ENCODE measurements at regions not wholly inside any gene's neighbourhood (a gene's known extent, or its start where the extent isn't known, plus 50 kb on each side); places are given as distances from the start of the nearest gene placed in this dataset.

DNA sequence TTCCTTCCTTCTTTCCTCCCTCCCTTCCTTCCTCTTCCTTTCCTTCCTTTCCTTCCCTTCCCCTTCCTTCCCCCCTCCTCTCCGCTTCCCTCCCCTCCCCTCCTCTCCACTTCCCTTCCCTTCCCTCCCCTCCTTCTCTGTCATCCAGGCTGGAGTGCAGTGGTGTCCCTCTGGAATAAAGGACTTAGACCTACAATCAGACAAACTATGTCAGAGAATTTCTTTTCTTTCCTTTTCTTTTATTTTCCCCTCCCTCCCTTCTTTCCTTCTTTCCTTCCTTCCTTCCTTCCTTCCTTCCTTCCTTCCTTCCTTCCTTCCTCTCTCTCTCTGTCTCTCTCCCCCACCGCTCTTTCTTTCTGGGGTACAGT lies 242.2 kb downstream of the GATA3 start:
- Histone ChIP-seq H3K4me3 (no peak overlapping the region), H3K27me3 (peaks cover 94% of the 10 kb centered on the region), H3K9me3 (ENCODE audit: low read depth) (no peaks in the 10 kb centered on the region), H3K36me3 (no peaks in the 10 kb centered on the region), H3K27ac (no peak overlapping the region), H3K4me1 (ENCODE audit: low read depth) (no peaks in the 10 kb centered on the region)
- DNase-seq (ENCODE audit: low read depth in 1 of 2, low spot score in 1 of 2): no peak
- TF ChIP-seq, protein P1, sequence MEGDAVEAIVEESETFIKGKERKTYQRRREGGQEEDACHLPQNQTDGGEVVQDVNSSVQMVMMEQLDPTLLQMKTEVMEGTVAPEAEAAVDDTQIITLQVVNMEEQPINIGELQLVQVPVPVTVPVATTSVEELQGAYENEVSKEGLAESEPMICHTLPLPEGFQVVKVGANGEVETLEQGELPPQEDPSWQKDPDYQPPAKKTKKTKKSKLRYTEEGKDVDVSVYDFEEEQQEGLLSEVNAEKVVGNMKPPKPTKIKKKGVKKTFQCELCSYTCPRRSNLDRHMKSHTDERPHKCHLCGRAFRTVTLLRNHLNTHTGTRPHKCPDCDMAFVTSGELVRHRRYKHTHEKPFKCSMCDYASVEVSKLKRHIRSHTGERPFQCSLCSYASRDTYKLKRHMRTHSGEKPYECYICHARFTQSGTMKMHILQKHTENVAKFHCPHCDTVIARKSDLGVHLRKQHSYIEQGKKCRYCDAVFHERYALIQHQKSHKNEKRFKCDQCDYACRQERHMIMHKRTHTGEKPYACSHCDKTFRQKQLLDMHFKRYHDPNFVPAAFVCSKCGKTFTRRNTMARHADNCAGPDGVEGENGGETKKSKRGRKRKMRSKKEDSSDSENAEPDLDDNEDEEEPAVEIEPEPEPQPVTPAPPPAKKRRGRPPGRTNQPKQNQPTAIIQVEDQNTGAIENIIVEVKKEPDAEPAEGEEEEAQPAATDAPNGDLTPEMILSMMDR (IDR thresholded peaks at IDR 0.05; ENCODE audit: low read depth, low read length): no peak

DNA sequence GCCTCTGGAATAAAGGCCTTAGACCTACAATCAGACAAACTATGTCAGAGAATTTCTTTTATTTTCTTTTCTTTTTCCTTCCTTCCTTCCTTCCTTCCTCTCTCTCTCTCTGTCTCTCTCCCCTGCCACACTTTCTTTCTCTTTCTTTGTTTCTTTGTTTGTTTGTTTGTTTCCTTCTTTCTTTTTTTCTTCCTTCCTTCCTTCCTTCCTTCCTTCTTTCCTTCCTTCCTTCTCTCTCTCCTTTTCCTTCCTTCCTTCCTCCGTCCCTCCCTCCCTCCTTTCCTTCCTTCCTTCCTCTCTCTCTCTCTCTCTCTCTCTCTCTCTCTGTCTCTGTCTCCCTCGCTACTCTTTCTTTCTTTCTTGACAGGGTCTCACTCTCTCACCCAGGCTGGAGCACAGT lies 242.6 kb downstream of the GATA3 start:
- H3K27ac ChIP-seq: no peak overlapping the region

DNA sequence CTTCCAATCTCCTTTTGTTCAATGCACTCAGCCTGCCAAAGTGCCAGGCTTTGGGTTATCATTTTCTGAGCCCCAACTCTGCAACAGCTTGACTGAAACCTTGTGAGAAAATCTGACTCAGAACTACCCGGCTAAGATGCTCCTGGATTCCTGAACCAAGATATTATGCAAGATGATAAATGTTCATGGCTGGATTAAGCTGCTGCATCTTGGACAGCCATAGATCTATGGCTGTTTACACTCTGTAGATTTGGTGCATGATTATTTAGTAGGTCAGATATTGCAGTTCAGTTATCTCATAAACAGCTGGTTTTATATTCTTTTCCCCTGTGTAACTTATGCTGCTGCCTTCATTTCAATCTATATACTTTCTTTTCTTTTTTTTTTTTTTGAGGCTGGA lies 243.5 kb downstream of the GATA3 start:
- TF ChIP-seq, protein P1 (IDR thresholded peaks at IDR 0.05; ENCODE audit: low read depth, low read length): no peak
- Histone ChIP-seq H3K4me3 (no peak overlapping the region), H3K4me1 (ENCODE audit: low read depth) (no peaks in the 10 kb centered on the region), H3K9me3 (ENCODE audit: low read depth) (no peaks in the 10 kb centered on the region), H3K36me3 (no peaks in the 10 kb centered on the region), H3K27ac (no peak overlapping the region), H3K27me3 (peaks cover 97% of the 10 kb centered on the region)
- no peak for DNase-seq (ENCODE audit: low read depth in 1 of 2, low spot score in 1 of 2)

More for the DNA sequence above, 242.6 kb downstream of the GATA3 start:
- Histone ChIP-seq H3K36me3 (no peaks in the 10 kb centered on the region), H3K9me3 (ENCODE audit: low read depth) (no peaks in the 10 kb centered on the region), H3K4me3 (no peak overlapping the region), H3K4me1 (ENCODE audit: low read depth) (no peaks in the 10 kb centered on the region), H3K27me3 (peaks cover 94% of the 10 kb centered on the region)
- TF ChIP-seq, protein P1 (IDR thresholded peaks at IDR 0.05; ENCODE audit: low read depth, low read length): no peak
- no peak for DNase-seq (ENCODE audit: low read depth in 1 of 2, low spot score in 1 of 2)

DNA sequence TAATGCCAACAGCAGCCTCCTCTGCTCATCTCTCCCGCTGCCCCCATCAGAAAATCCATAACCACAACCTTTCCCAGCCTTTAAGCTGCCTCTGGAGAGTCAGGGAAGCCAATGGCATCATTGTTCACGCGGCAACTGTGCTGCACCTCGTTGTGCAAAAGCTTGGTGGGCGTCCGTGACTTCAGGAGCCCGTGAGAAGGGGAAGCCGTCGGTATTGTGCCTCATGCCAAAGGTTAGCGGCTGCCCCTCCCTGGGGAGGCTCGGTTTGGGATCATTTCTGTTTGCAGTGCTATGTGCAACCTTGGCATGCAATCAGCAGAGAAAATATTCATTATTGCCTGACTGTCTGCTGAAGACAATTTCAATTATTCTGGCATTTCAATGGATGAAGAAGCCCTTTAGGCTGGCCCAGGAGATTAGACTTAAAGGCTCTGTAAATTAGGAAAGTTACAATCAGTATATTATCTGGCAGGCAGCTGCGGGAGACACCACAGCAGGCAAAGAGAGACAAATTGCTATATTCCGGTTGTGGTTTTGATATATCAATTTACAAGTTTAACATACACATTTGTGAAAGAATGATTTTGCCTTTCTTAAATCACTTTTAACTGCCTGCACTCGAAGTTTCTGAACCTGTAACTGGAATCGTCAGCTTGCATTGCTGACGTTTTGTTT lies 244.5 kb downstream of the GATA3 start:
- Histone ChIP-seq H3K4me1 (ENCODE audit: low read depth) (no peaks in the 10 kb centered on the region), H3K27ac (no peak overlapping the region), H3K9me3 (ENCODE audit: low read depth) (no peaks in the 10 kb centered on the region), H3K27me3 (peaks cover 97% of the 10 kb centered on the region), H3K4me3 (no peak overlapping the region), H3K36me3 (no peaks in the 10 kb centered on the region)
- no peak for DNase-seq (ENCODE audit: low read depth in 1 of 2, low spot score in 1 of 2)
- TF ChIP-seq, protein P1 (IDR thresholded peaks at IDR 0.05; ENCODE audit: low read depth, low read length): no peak

DNA sequence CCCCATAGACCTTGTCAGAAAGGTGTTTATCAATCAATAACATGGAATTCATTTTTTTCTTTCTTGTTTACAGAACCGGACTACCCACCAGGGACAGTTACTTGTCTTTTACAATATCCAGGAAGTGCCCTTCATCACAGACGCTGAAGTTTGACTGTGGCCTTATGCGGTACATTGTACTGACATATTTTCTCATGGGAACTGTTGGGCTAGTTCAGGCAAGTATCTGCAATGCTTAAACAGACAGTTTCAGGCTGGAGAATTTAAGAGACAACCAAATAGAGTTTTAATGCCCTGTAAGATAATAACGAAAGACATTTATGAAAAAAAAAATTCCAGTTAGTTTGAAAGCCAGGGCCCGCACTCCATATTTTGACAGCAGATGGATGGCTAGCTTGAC lies 246.4 kb downstream of the GATA3 start:
- H3K27ac ChIP-seq: no peak overlapping the region
- no peaks in the 10 kb centered on the region for H3K9me3 ChIP-seq (ENCODE audit: low read depth)
- TF ChIP-seq, protein P1 (IDR thresholded peaks at IDR 0.05; ENCODE audit: low read depth, low read length): no peak
- DNase-seq (ENCODE audit: low read depth in 1 of 2, low spot score in 1 of 2): no peak
- H3K4me1 ChIP-seq (ENCODE audit: low read depth): no peaks in the 10 kb centered on the region
- H3K36me3 ChIP-seq: no peaks in the 10 kb centered on the region
- peaks cover 99% of the 10 kb centered on the region for H3K27me3 ChIP-seq
- H3K4me3 ChIP-seq: no peak overlapping the region
